B cell (primary cell): ENCODE measurements at regions not wholly inside any gene's neighbourhood (a gene's known extent, or its start where the extent isn't known, plus 50 kb on each side); places are given as distances from the start of the nearest gene placed in this dataset.

Experiments used
- ATAC-seq: fragments of 200-7000 bp; cut with Tn5 transposase; one replicate; pipeline ENCODE4 v1.10.0; 2021; ENCODE audit warnings: low read depth, mild to moderate bottlenecking, moderate number of reproducible peaks, moderate library complexity
- CTCF ChIA-PET: fragments of 350-600 bp; sonication (Branson Sonifier 250); formaldehyde crosslinking; loops from one replicate; lab custom pipeline; 2021; ENCODE audit warnings: antibody characterized with exemption, inconsistent platforms; lab: Charles Lee
- POLR2A ChIA-PET: fragments of 350-600 bp; sonication (Branson Sonifier 250); formaldehyde crosslinking; loops from one replicate; lab custom pipeline; 2021; ENCODE audit warnings: antibody characterized with exemption; lab: Charles Lee
- DNase-seq: peaks from one replicate; pipeline ENCODE4 v3.0.0; 2013
- H2AFZ ChIP-seq: 2 replicates; pipeline ENCODE4 v1.6.1; 2012; ENCODE audit warnings: mild to moderate bottlenecking, low read depth, low read length; ENCODE audit not compliant: insufficient read depth, poor library complexity, severe bottlenecking
- H3K27ac ChIP-seq, 2 donors: 1 replicate in 1 of 2; 2 replicates in 1 of 2; pipeline ENCODE4 v1.5.1; 2012 to 2013; ENCODE audit warnings: low read length in 2 of 2, mild to moderate bottlenecking in 2 of 2, moderate library complexity in 1 of 2
- H3K27me3 ChIP-seq, 4 experiments: fragments of 200-600 bp in 1 of 4; sonication (generic) in 1 of 4; replicated peaks in 1 of 4; 1 replicate in 2 of 4; 2 replicates in 2 of 4; pipeline versions ENCODE4 v1.6.1 to v1.7.0; 2013 to 2016; ENCODE audit warnings: low read length in 3 of 4, mild to moderate bottlenecking in 2 of 4, mixed read lengths in 1 of 4, moderate library complexity in 1 of 4; ENCODE audit not compliant: insufficient read depth in 4 of 4, control insufficient read depth in 3 of 4; ENCODE audit errors: control extremely low read depth in 1 of 4
- H3K36me3 ChIP-seq, 2 experiments: replicated peaks in 1 of 2; 1 replicate in 1 of 2; 2 replicates in 1 of 2; pipeline versions ENCODE4 v1.6.1 to v1.7.1; 2013; ENCODE audit warnings: low read length in 1 of 2; ENCODE audit not compliant: insufficient read depth in 2 of 2, control insufficient read depth in 1 of 2; ENCODE audit errors: control extremely low read depth in 1 of 2, extremely low read depth in 1 of 2
- H3K4me1 ChIP-seq, 2 donors: fragments of 200-600 bp in 1 of 2; sonication (generic) in 1 of 2; 1 replicate in 1 of 2; 2 replicates in 1 of 2; pipeline versions ENCODE4 v1.5.1 to v1.6.1; 2013 to 2017; ENCODE audit warnings: low read length in 2 of 2; ENCODE audit not compliant: control insufficient read depth in 2 of 2, insufficient read depth in 2 of 2
- H3K4me2 ChIP-seq: replicated peaks from 2 replicates; pipeline ENCODE3; 2012; ENCODE audit warnings: mild to moderate bottlenecking, low read depth, low read length; ENCODE audit not compliant: poor library complexity, severe bottlenecking
- H3K4me3 ChIP-seq, 5 experiments: fragments of 200-600 bp in 1 of 5; sonication (generic) in 1 of 5; 1 replicate in 3 of 5; 2 replicates in 2 of 5; pipeline versions ENCODE4 v1.5.1 to v1.7.0; 2011 to 2016; ENCODE audit warnings: low read length in 4 of 5, mild to moderate bottlenecking in 4 of 5, low read depth in 2 of 5, control low read depth in 1 of 5, moderate library complexity in 1 of 5; ENCODE audit not compliant: insufficient read depth in 1 of 5; ENCODE audit errors: control extremely low read depth in 1 of 5, extremely low read depth in 1 of 5
- H3K79me2 ChIP-seq: fragments of 200-600 bp; sonication (generic); one replicate; pipeline ENCODE4 v1.6.0; 2016; ENCODE audit warnings: low read length; ENCODE audit not compliant: control insufficient read depth, insufficient read depth
- H3K9ac ChIP-seq: fragments of 200-600 bp; sonication (generic); 2 replicates; pipeline ENCODE4 v1.6.1; 2017; ENCODE audit warnings: mild to moderate bottlenecking, low read length, moderate library complexity
- H3K9me3 ChIP-seq, 3 donors: one replicate each; pipeline versions ENCODE4 v1.6.1 to v1.7.1; 2013; ENCODE audit warnings: low read length in 2 of 3; ENCODE audit not compliant: control insufficient read depth in 2 of 3, insufficient read depth in 1 of 3; ENCODE audit errors: control extremely low read depth in 1 of 3
- H4K20me1 ChIP-seq: 2 replicates; pipeline ENCODE4 v1.6.0; 2012; ENCODE audit warnings: mild to moderate bottlenecking, low read length; ENCODE audit not compliant: insufficient read depth, control insufficient read depth, poor library complexity, severe bottlenecking
- H3K27ac Mint-ChIP-seq: one replicate; pipeline ENCODE4 v1.8.0; 2021; ENCODE audit warnings: mixed read lengths
- H3K27me3 Mint-ChIP-seq: one replicate; pipeline ENCODE4 v1.8.0; 2021; ENCODE audit warnings: mixed read lengths
- H3K4me1 Mint-ChIP-seq: one replicate; pipeline ENCODE4 v1.8.0; 2021; ENCODE audit warnings: mixed read lengths
- H3K4me3 Mint-ChIP-seq: one replicate; pipeline ENCODE4 v1.8.0; 2021; ENCODE audit warnings: mixed read lengths
- H3K9me3 Mint-ChIP-seq: one replicate; pipeline ENCODE4 v1.8.0; 2022; ENCODE audit warnings: mixed read lengths; ENCODE audit not compliant: insufficient read depth
- EZH2 ChIP-seq: IDR thresholded peaks from 2 replicates; pipeline ENCODE4 v1.6.1; 2012; ENCODE audit warnings: borderline replicate concordance, low read depth, mild to moderate bottlenecking, moderate library complexity, low read length; ENCODE audit not compliant: insufficient read depth, poor library complexity, severe bottlenecking
- WGBS: methylation state at CpG from one replicate; pipeline ENCODE4 v1.1.5; 2013; ENCODE audit warnings: missing lambda C conversion rate; ENCODE audit not compliant: insufficient coverage; 5-methylcytosine and 5-hydroxymethylcytosine counted together
- intact Hi-C: fragments of 100-400 bp; cut with micrococcal nuclease; formaldehyde crosslinking; loops from one replicate; pipeline ENCODE4 v1.10.0; 2022
- TF ChIP-seq, protein P1 (sequence below): fragments of 200-600 bp; IDR thresholded peaks from one replicate; pipeline ENCODE4 v1.8.0; 2022; ENCODE audit warnings: antibody characterized with exemption, mild to moderate bottlenecking

DNA sequence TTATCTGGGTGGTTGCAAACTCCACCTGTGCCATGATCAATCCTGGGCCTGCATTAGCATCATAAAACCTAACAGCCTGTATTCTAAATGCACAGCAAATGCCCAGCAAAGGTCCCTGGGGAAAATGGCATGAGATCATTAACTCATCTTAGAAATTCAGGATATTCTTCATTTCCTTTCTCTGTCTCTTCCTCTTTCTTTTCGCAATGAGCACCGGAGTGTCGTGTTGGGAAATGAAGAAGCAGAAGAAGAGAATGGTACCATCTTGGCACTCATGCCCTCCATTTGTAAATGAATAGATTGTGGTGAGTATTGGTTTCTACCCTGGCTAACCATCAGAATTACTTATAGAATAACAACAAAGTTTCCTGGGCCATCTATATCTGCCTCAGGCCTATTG lies 193.6 kb downstream of the GALC start:
- no peaks in the 10 kb centered on the region for H3K4me1 Mint-ChIP-seq
- no peaks in the 10 kb centered on the region for H3K9me3 Mint-ChIP-seq
- ATAC-seq (no peak), DNase-seq (no peak)
- POLR2A ChIA-PET, result no interaction called here
- H2AFZ ChIP-seq, result no peak overlapping the region
- CTCF ChIA-PET, result no interaction called here
- no peaks in the 10 kb centered on the region for H4K20me1 ChIP-seq
- H3K79me2 ChIP-seq, result no peaks in the 10 kb centered on the region
- H3K27ac ChIP-seq, result no peak overlapping the region
- no peaks in the 10 kb centered on the region for H3K9me3 ChIP-seq
- H3K27me3 Mint-ChIP-seq, result no peaks in the 10 kb centered on the region
- no CpG with 5 or more reads among the region's 3 CpGs for WGBS
- H3K27ac Mint-ChIP-seq, result no peak overlapping the region
- H3K4me1 ChIP-seq, result no peaks in the 10 kb centered on the region
- no peaks in the 10 kb centered on the region for H3K27me3 ChIP-seq
- intact Hi-C loops, result no loop called here
- no peak overlapping the region for H3K4me3 ChIP-seq
- no peak overlapping the region for H3K4me3 Mint-ChIP-seq
- TF ChIP-seq EZH2, result no peak
- TF ChIP-seq, protein P1, sequence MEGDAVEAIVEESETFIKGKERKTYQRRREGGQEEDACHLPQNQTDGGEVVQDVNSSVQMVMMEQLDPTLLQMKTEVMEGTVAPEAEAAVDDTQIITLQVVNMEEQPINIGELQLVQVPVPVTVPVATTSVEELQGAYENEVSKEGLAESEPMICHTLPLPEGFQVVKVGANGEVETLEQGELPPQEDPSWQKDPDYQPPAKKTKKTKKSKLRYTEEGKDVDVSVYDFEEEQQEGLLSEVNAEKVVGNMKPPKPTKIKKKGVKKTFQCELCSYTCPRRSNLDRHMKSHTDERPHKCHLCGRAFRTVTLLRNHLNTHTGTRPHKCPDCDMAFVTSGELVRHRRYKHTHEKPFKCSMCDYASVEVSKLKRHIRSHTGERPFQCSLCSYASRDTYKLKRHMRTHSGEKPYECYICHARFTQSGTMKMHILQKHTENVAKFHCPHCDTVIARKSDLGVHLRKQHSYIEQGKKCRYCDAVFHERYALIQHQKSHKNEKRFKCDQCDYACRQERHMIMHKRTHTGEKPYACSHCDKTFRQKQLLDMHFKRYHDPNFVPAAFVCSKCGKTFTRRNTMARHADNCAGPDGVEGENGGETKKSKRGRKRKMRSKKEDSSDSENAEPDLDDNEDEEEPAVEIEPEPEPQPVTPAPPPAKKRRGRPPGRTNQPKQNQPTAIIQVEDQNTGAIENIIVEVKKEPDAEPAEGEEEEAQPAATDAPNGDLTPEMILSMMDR, result no peak
- no peak overlapping the region for H3K9ac ChIP-seq
- H3K4me2 ChIP-seq, result no peak overlapping the region
- H3K36me3 ChIP-seq, result no peaks in the 10 kb centered on the region

DNA sequence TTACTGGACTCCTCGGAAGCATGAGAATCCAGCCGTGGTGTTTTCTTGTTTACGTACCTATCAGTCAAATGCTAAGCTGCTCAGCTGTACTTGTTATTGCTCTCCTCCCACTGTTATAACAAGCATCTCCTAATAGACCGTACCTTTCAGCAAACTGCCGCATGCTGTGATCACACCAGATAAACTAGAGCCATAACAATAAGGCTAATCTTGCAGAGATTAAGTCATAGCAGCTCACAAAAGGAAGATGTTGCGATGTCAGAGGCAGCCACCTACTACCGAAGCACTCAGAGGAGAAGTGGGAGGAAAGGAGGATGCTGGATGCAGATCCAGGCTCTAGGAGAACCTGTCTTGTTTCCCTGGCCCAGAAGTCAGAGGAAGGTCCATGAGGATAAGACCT lies 196.0 kb downstream of the GALC start:
- H3K4me3 Mint-ChIP-seq, result no peak overlapping the region
- H3K4me1 Mint-ChIP-seq, result no peaks in the 10 kb centered on the region
- no peak overlapping the region for H3K27ac ChIP-seq
- 84% methylated on average over 5 of the region's 7 CpGs for WGBS
- CTCF ChIA-PET, result interaction anchor here (1.2 kb wide), 1 partner anchor 9 kb away, joined by 4 read pairs; no protein-coding TSS in a partner anchor
- no peaks in the 10 kb centered on the region for H3K27me3 Mint-ChIP-seq
- no peaks in the 10 kb centered on the region for H3K27me3 ChIP-seq
- no peak overlapping the region for H3K9ac ChIP-seq
- POLR2A ChIA-PET, result no interaction called here
- TF ChIP-seq EZH2, result no peak
- TF ChIP-seq, protein P1, result no peak
- no peaks in the 10 kb centered on the region for H4K20me1 ChIP-seq
- H3K9me3 ChIP-seq, result no peaks in the 10 kb centered on the region
- H3K36me3 ChIP-seq, result no peaks in the 10 kb centered on the region
- H3K79me2 ChIP-seq, result no peaks in the 10 kb centered on the region
- H3K9me3 Mint-ChIP-seq, result no peaks in the 10 kb centered on the region
- no peak overlapping the region for H2AFZ ChIP-seq
- no peak for ATAC-seq
- no peak overlapping the region for H3K4me2 ChIP-seq
- DNase-seq, result no peak
- H3K4me1 ChIP-seq, result no peaks in the 10 kb centered on the region
- intact Hi-C loops, result no loop called here
- no peak overlapping the region for H3K4me3 ChIP-seq
- H3K27ac Mint-ChIP-seq, result no peak overlapping the region
